ENCODE measurements at regions not wholly inside any gene's neighbourhood (a gene's known extent, or its start where the extent isn't known, plus 50 kb on each side); places are given as distances from the start of the nearest gene placed in this dataset.

- DNase-seq, result peak; percentile 84
Observed at GRCh38 chr1:65687428-65688214, 105.1 kb upstream of the PDE4B start.

GRCh38 chr1:65688215-65688566, 104.5 kb upstream of the PDE4B start:
- no peak for DNase-seq

GRCh38 chr1:65688848-65689247, 103.8 kb upstream of the PDE4B start:
- DNase-seq, result no peak

GRCh38 chr1:65691152-65691900, 101.4 kb upstream of the PDE4B start:
- DNase-seq, result peak; percentile 35

- DNase-seq, result no peak
Observed at GRCh38 chr1:65691972-65692371, 100.7 kb upstream of the PDE4B start.

GRCh38 chr1:65694126-65694525, 98.6 kb upstream of the PDE4B start:
- DNase-seq, result no peak

- no peak for DNase-seq
Observed at GRCh38 chr1:65694933-65695332, 97.8 kb upstream of the PDE4B start.

GRCh38 chr1:65698590-65698989, 94.1 kb upstream of the PDE4B start:
- DNase-seq, result no peak

- no peak for DNase-seq
Observed at GRCh38 chr1:65703853-65704252, 88.8 kb upstream of the PDE4B start.

GRCh38 chr1:65704318-65704717, 88.4 kb upstream of the PDE4B start:
- DNase-seq, result no peak

GRCh38 chr1:65717815-65718454, 74.8 kb upstream of the PDE4B start:
- no peak for DNase-seq

GRCh38 chr1:65719391-65719790, 73.3 kb upstream of the PDE4B start:
- DNase-seq, result no peak

- DNase-seq, result no peak
Observed at GRCh38 chr1:65722461-65722860, 70.2 kb upstream of the PDE4B start.

- no peak for DNase-seq
Observed at GRCh38 chr1:65724151-65724550, 68.5 kb upstream of the PDE4B start.

- no peak for DNase-seq
Observed at GRCh38 chr1:65725064-65725463, 67.6 kb upstream of the PDE4B start.

- DNase-seq, result no peak
Observed at GRCh38 chr1:65728504-65728903, 64.2 kb upstream of the PDE4B start.

- DNase-seq, result no peak
Observed at GRCh38 chr1:65729259-65729658, 63.4 kb upstream of the PDE4B start.

- DNase-seq, result no peak
Observed at GRCh38 chr1:65734979-65735378, 57.7 kb upstream of the PDE4B start.

- no peak for DNase-seq
Observed at GRCh38 chr1:65741993-65742392, 50.7 kb upstream of the PDE4B start.

Data from hindlimb muscle (tissue), 1 donor.